ENCODE measurements at regions not wholly inside any gene's neighbourhood (a gene's known extent, or its start where the extent isn't known, plus 50 kb on each side); places are given as distances from the start of the nearest gene placed in this dataset.
"Not testable (repeated sequence)": the region's sequence is repeated elsewhere in the genome, so short reads cannot be mapped to it uniquely, and the experiment has no call there.

DNA sequence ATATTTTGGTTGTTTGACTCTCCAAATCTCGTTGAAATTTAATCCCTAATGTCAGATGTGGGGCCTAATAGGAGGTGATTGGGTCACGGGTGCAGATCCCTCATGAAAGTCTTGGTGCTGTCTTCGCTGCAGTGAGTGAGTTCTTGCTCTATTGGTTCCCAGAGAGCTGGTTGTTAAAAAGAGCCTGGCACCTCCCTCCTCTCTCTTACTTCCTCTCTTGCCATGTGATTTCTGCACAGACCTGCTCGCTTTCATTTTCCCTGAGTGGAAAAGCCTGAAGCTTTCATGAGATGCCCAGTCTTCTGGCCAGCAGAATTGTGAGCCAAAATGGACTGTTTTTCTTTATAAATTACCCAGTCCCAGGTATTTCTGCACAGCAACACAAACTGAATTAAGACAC, 221.6 kb downstream of the MAT2B start:
- DNase-seq (ENCODE audit: low read depth): no peak
- TF ChIP-seq, protein P1, sequence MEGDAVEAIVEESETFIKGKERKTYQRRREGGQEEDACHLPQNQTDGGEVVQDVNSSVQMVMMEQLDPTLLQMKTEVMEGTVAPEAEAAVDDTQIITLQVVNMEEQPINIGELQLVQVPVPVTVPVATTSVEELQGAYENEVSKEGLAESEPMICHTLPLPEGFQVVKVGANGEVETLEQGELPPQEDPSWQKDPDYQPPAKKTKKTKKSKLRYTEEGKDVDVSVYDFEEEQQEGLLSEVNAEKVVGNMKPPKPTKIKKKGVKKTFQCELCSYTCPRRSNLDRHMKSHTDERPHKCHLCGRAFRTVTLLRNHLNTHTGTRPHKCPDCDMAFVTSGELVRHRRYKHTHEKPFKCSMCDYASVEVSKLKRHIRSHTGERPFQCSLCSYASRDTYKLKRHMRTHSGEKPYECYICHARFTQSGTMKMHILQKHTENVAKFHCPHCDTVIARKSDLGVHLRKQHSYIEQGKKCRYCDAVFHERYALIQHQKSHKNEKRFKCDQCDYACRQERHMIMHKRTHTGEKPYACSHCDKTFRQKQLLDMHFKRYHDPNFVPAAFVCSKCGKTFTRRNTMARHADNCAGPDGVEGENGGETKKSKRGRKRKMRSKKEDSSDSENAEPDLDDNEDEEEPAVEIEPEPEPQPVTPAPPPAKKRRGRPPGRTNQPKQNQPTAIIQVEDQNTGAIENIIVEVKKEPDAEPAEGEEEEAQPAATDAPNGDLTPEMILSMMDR (conservative IDR thresholded peaks at IDR 0.05; ENCODE audit: low read depth, low read length): no peak
- H3K4me3 ChIP-seq (ENCODE audit: low read length): no peak overlapping the region

DNA sequence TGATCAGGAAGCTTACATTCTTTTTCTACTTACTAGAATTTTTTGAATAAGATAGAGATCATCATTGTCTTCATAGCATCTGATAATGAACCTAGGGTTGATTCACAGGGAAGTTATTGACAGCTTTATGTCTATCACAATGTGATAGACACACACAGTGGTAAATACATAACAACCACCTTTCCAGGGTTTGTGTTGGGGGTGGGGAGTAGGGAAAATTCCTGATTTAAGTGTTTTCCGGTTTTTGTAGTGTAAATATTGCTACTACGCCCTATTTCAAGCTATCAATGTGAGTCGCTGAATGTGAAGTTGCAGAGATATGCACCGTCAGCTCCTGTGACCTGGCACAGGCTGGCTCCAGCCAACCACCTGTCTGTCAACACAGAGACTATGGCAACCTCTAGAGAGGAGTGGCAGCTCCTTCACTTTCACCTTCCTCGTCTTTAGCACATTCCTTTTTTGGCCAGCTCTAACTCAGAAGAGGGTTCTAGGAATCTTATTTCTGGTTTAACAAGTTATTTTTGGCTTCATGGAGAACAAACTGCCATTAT, 224.9 kb downstream of the MAT2B start:
- TF ChIP-seq, protein P1 (conservative IDR thresholded peaks at IDR 0.05; ENCODE audit: low read depth, low read length): no peak
- no peak overlapping the region for H3K4me3 ChIP-seq (ENCODE audit: low read length)
- DNase-seq (ENCODE audit: low read depth): no peak

DNA sequence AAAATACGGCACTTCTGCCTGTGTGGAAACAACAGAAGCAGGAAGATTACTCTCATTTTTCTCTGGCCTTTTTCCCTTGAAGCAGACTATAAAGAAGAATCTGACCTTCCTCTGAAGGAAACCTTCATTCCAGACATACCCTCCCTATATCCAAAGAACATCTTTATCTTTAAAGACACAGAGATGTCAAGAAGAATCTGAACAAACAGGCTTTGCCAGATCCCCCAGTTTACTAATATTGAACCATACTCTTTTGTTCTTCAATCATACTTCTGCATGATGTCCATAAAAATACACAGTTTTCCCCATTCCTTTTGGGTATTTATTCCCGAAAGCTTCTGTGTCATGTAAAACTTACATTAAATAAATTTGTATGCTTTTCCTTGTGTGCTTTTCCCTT, 225.8 kb downstream of the MAT2B start:
- no peak for DNase-seq (ENCODE audit: low read depth)
- TF ChIP-seq, protein P1 (conservative IDR thresholded peaks at IDR 0.05; ENCODE audit: low read depth, low read length): no peak

DNA sequence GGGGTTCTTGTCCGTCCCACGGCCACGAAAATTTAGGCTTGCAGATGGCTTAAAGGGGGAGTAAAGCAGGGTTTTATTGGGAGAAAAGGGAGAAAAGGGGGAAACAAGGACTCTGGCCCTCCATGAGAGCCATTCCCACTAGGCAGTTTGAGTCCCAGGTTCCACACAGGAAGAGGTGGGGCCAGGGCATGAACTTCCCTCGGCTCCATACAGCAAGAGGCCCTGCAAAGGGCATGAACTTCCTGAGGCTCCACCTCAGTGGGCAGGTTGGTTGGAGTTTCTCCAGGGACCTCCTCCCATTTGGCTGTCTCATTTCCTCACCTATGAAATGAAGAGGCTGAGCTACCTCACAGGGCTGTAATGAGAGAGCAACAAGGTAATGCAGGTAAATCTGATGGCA, 229.7 kb downstream of the MAT2B start:
- TF ChIP-seq, protein P1 (conservative IDR thresholded peaks at IDR 0.05; ENCODE audit: low read depth, low read length): no peak
- H3K4me3 ChIP-seq (ENCODE audit: low read length): no peak overlapping the region
- no peak for DNase-seq (ENCODE audit: low read depth)

More for the DNA sequence above, 225.8 kb downstream of the MAT2B start:
- H3K4me3 ChIP-seq (ENCODE audit: low read length): no peak overlapping the region

DNA sequence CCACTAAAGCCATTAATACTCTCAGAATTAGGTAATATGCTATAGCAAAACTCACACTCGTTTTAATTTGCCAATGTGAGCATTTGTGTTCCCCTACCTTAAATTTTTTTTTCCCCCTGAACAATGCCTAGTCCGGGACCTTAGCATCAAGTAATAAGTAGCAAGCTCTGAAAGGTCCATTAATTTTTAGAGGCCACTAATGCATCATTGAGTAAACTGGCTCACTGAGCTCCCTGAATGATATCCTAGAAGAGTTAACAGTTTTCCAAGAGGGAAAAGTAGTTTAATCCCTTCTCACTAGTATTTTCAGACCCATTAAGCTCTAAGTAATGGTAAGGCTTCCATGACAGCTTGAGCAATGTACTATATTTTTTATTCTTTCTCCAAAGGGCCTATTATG, 242.2 kb downstream of the MAT2B start:
- no peak for DNase-seq (ENCODE audit: low read depth)
- H3K4me3 ChIP-seq (ENCODE audit: low read length): no peak overlapping the region
- TF ChIP-seq, protein P1 (conservative IDR thresholded peaks at IDR 0.05; ENCODE audit: low read depth, low read length): no peak

DNA sequence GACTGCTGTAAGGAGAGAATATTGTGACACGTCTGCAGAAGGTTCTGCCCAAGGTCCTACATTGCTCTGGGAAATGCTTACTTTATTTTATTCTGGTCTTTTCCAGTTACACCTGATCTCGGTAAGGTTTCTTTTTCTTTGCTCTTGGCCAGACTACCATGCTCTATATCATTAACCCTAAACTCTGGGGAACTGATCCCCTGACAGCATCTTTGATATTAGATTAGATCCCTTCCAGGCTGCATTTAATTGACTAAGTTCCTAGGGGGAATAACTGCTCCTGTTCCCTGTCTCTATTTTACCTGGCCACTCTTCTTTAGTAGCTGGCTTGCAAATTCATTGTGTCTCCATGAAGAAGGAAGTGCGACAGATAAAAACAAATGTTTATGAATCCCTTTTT, 243.5 kb downstream of the MAT2B start:
- no peak overlapping the region for H3K4me3 ChIP-seq (ENCODE audit: low read length)
- TF ChIP-seq, protein P1 (conservative IDR thresholded peaks at IDR 0.05; ENCODE audit: low read depth, low read length): no peak
- DNase-seq (ENCODE audit: low read depth): no peak

DNA sequence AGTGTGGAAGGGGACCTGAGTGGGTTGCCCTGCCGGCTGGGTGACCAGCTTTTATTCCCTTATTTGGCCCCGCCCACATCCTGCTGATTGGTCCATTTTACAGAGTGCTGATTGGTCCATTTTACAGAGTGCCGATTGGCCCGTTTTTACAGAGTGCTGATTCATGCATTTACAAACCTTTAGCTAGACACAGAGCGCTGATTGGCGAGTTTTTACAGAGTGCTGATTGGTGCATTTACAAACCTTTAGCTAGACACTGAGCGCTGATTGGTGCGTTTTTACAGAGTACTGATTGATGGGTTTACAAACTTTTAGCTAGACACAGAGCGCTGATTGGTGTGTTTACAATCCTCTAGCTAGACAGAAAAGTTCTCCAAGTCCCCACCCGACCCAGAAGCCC, 245.0 kb downstream of the MAT2B start:
- not testable (repeated sequence) for DNase-seq (ENCODE audit: low read depth); H3K4me3 ChIP-seq (ENCODE audit: low read length)

DNA sequence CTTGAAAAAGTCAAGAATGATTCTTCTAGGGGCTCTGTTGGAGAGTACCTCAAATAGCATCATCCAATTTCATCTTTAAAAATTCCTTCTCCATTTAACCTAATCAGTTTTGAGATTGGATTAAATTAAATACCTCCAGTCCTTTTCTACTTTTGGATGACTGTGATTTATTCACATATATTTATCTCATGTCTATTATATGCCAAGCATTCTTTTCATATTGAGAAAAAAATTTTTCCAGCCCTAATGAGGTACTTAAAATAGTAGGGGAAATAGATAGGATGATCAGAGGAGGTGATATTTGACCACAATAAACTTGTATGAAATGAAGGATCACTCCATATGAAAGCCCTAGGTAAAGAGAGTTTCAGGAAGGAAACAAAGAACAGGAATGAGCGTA, 250.1 kb downstream of the MAT2B start:
- H3K4me3 ChIP-seq (ENCODE audit: low read length): no peak overlapping the region
- TF ChIP-seq, protein P1 (conservative IDR thresholded peaks at IDR 0.05; ENCODE audit: low read depth, low read length): no peak
- DNase-seq (ENCODE audit: low read depth): no peak
